H9 (cell line): ENCODE measurements at regions not wholly inside any gene's neighbourhood (a gene's known extent, or its start where the extent isn't known, plus 50 kb on each side); places are given as distances from the start of the nearest gene placed in this dataset.

Experiments used
- DNase-seq: peaks from one replicate; pipeline ENCODE4 v3.0.0-alpha.2; 2017
- H2AFZ ChIP-seq: one replicate; pipeline ENCODE4 v1.6.1; 2013; ENCODE audit warnings: mild to moderate bottlenecking, low read length, control low read depth, moderate library complexity
- H2AK5ac ChIP-seq: 2 replicates; pipeline ENCODE4 v1.6.1; 2013; ENCODE audit warnings: low read length, control low read depth, mixed read lengths; ENCODE audit not compliant: insufficient read length
- H2BK120ac ChIP-seq: one replicate; pipeline ENCODE4 v1.6.1; 2013; ENCODE audit warnings: low read depth, mild to moderate bottlenecking, low read length, control low read depth, inconsistent platforms; ENCODE audit not compliant: poor library complexity, severe bottlenecking
- H2BK12ac ChIP-seq: 2 replicates; pipeline ENCODE4 v1.6.1; 2013; ENCODE audit warnings: low read length, control low read depth, mixed read lengths, low read depth; ENCODE audit not compliant: insufficient read length
- H2BK15ac ChIP-seq: 2 replicates; pipeline ENCODE4 v1.6.1; 2013; ENCODE audit warnings: low read depth, low read length, control low read depth
- H2BK20ac ChIP-seq: one replicate; pipeline ENCODE4 v1.6.1; 2013; ENCODE audit warnings: low read depth, mild to moderate bottlenecking, low read length, control low read depth, inconsistent platforms; ENCODE audit not compliant: poor library complexity, severe bottlenecking
- H2BK5ac ChIP-seq: 2 replicates; pipeline ENCODE4 v1.6.1; 2013; ENCODE audit warnings: low read length, control low read depth, mixed read lengths; ENCODE audit not compliant: insufficient read length
- H3K14ac ChIP-seq: 2 replicates; pipeline ENCODE4 v1.6.1; 2013; ENCODE audit warnings: low read length, control low read depth; ENCODE audit not compliant: insufficient read depth
- H3K18ac ChIP-seq: 2 replicates; pipeline ENCODE4 v1.6.1; 2013; ENCODE audit warnings: low read depth, mild to moderate bottlenecking, mixed read lengths, low read length, control low read depth; ENCODE audit not compliant: insufficient read length
- H3K23ac ChIP-seq: 2 replicates; pipeline ENCODE4 v1.6.1; 2013; ENCODE audit warnings: low read length, control low read depth, mixed read lengths, low read depth; ENCODE audit not compliant: insufficient read length
- H3K23me2 ChIP-seq: 2 replicates; pipeline ENCODE4 v1.6.1; 2013; ENCODE audit warnings: low read depth, mild to moderate bottlenecking, mixed read lengths, low read length, control low read depth; ENCODE audit not compliant: insufficient read length, poor library complexity, severe bottlenecking
- H3K27ac ChIP-seq: 2 replicates; pipeline ENCODE4 v1.5.1; 2013; ENCODE audit warnings: low read length, control low read depth, mixed read lengths, low read depth; ENCODE audit not compliant: insufficient read length
- H3K27me3 ChIP-seq: 2 replicates; pipeline ENCODE4 v1.6.1; 2013; ENCODE audit warnings: low read length, control low read depth, inconsistent platforms; ENCODE audit not compliant: insufficient read depth
- H3K4ac ChIP-seq: 2 replicates; pipeline ENCODE4 v1.6.1; 2013; ENCODE audit warnings: low read depth, mild to moderate bottlenecking, control low read depth, inconsistent platforms, low read length, moderate library complexity
- H3K4me1 ChIP-seq: 2 replicates; pipeline ENCODE4 v1.6.1; 2013; ENCODE audit warnings: low read length, control low read depth, inconsistent platforms; ENCODE audit not compliant: insufficient read depth
- H3K4me2 ChIP-seq: 2 replicates; pipeline ENCODE4 v1.6.1; 2013; ENCODE audit warnings: low read length, control low read depth, mixed read lengths; ENCODE audit not compliant: insufficient read length, insufficient read depth
- H3K56ac ChIP-seq: 2 replicates; pipeline ENCODE4 v1.6.1; 2013; ENCODE audit warnings: low read depth, mild to moderate bottlenecking, mixed read lengths, low read length, control low read depth; ENCODE audit not compliant: insufficient read length
- H3K79me1 ChIP-seq: 2 replicates; pipeline ENCODE4 v1.6.1; 2013; ENCODE audit warnings: low read depth, mild to moderate bottlenecking, moderate library complexity, low read length, control low read depth, inconsistent platforms; ENCODE audit not compliant: insufficient read depth, poor library complexity, severe bottlenecking
- H3K79me2 ChIP-seq: 2 replicates; pipeline ENCODE4 v1.6.1; 2013; ENCODE audit warnings: low read length, control low read depth, inconsistent platforms; ENCODE audit not compliant: insufficient read depth
- H3K9ac ChIP-seq: 2 replicates; pipeline ENCODE4 v1.6.1; 2013; ENCODE audit warnings: low read length, control low read depth, mixed read lengths; ENCODE audit not compliant: insufficient read length; ENCODE audit errors: extremely low read depth
- H3K9me3 ChIP-seq: one replicate; pipeline ENCODE4 v1.6.1; 2013; ENCODE audit warnings: low read depth, low read length, inconsistent platforms; ENCODE audit not compliant: control insufficient read depth
- H3T11ph ChIP-seq: one replicate; pipeline ENCODE4 v1.6.1; 2013; ENCODE audit warnings: mild to moderate bottlenecking, low read length, control low read depth, inconsistent platforms
- H4K20me1 ChIP-seq: one replicate; pipeline ENCODE4 v1.6.1; 2013; ENCODE audit not compliant: control insufficient read depth, insufficient read length, insufficient read depth
- H4K5ac ChIP-seq: 2 replicates; pipeline ENCODE4 v1.6.1; 2013; ENCODE audit warnings: low read depth, mild to moderate bottlenecking, mixed read lengths, low read length, control low read depth; ENCODE audit not compliant: insufficient read length
- H4K8ac ChIP-seq: replicated peaks from 2 replicates; pipeline ENCODE4 v1.6.1; 2013; ENCODE audit warnings: low read length, control low read depth, mixed read lengths, low read depth; ENCODE audit not compliant: insufficient read length
- H4K91ac ChIP-seq: 2 replicates; pipeline ENCODE4 v1.6.1; 2013; ENCODE audit warnings: low read depth, mild to moderate bottlenecking, moderate library complexity, mixed read lengths, low read length, control low read depth; ENCODE audit not compliant: insufficient read length
- H3K27ac Mint-ChIP-seq, 3 experiments: 2 replicates in 2 of 3; 3 replicates in 1 of 3; pipeline ENCODE4 v1.8.0; 2020 to 2021; ENCODE audit warnings: mixed read lengths in 3 of 3, mild to moderate bottlenecking in 1 of 3, moderate library complexity in 1 of 3
- H3K27me3 Mint-ChIP-seq: 2 replicates; pipeline ENCODE4 v1.8.0; 2021; ENCODE audit warnings: low read depth, mild to moderate bottlenecking, moderate library complexity, mixed read lengths
- H3K36me3 Mint-ChIP-seq, 3 experiments: 2 replicates in 2 of 3; 3 replicates in 1 of 3; pipeline ENCODE4 v1.8.0; 2020 to 2021; ENCODE audit warnings: low read depth in 3 of 3, mixed read lengths in 3 of 3; ENCODE audit not compliant: insufficient read depth in 1 of 3
- H3K4me1 Mint-ChIP-seq, 2 experiments: 2 replicates each; pipeline ENCODE4 v1.8.0; 2020; ENCODE audit warnings: mixed read lengths in 2 of 2
- H3K4me3 Mint-ChIP-seq, 2 experiments: 2 replicates in 1 of 2; 3 replicates in 1 of 2; pipeline ENCODE4 v1.8.0; 2020 to 2021; ENCODE audit warnings: mild to moderate bottlenecking in 2 of 2, mixed read lengths in 2 of 2, moderate library complexity in 1 of 2
- H3K9me3 Mint-ChIP-seq, 2 experiments: 2 replicates in 1 of 2; 3 replicates in 1 of 2; pipeline ENCODE4 v1.8.0; 2020; ENCODE audit warnings: mild to moderate bottlenecking in 2 of 2, mixed read lengths in 2 of 2, moderate library complexity in 1 of 2
- CTCF ChIP-seq: fragments of 200-600 bp; sonication (generic); conservative IDR thresholded peaks from 3 replicates; pipeline ENCODE4 v1.8.0; 2021; ENCODE audit warnings: antibody characterized with exemption, mild to moderate bottlenecking
- whole genome bisulfite sequencing: extraction: QIAGEN DNeasy Blood & Tissue Kit; methylation state at CpG from one replicate; pipeline ENCODE4 v1.1.7; 2013; ENCODE audit warnings: missing lambda C conversion rate, low lambda C conversion rate, mixed read lengths; ENCODE audit not compliant: insufficient read length; ENCODE audit errors: extremely low coverage; 5-methylcytosine and 5-hydroxymethylcytosine counted together

- Histone ChIP-seq H3K56ac (no peak overlapping the region), H3K9ac (no peak overlapping the region), H2BK12ac (no peak overlapping the region), H2AFZ (no peak overlapping the region), H2BK5ac (no peak overlapping the region), H2AK5ac (no peak overlapping the region), H3K4me2 (no peak overlapping the region), H4K5ac (no peak overlapping the region), H3K4ac (no peak overlapping the region), H3K9me3 (no peaks in the 10 kb centered on the region), H2BK15ac (no peak overlapping the region), H3K79me2 (no peaks in the 10 kb centered on the region), H3K23ac (no peak overlapping the region), H4K20me1 (no peaks in the 10 kb centered on the region), H3K18ac (no peak overlapping the region), H3K27me3 (no peaks in the 10 kb centered on the region), H3K27ac (no peak overlapping the region), H3K23me2 (peaks cover 3% of the 10 kb centered on the region), H3K14ac (no peak overlapping the region), H3K79me1 (no peaks in the 10 kb centered on the region), H4K8ac (no peak overlapping the region), H4K91ac (no peak overlapping the region), H3K4me1 (peaks cover 10% of the 10 kb centered on the region; the same call in 1 of the 2 replicates), H2BK120ac (no peak overlapping the region), H3T11ph (no peak overlapping the region), H2BK20ac (no peak overlapping the region)
- H3K4me1 Mint-ChIP-seq = peaks cover 46 to 50% of the 10 kb centered on the region in 2 experiments
- TF ChIP-seq CTCF = no peak
- no CpG with 5 or more reads among the region's 4 CpGs for WGBS
- no peak overlapping the region for H3K27ac Mint-ChIP-seq
- no peak for DNase-seq
- H3K4me3 Mint-ChIP-seq = no peak overlapping the region
- H3K27me3 Mint-ChIP-seq = peaks cover 71% of the 10 kb centered on the region
- H3K9me3 Mint-ChIP-seq = no peaks in the 10 kb centered on the region
- no peaks in the 10 kb centered on the region for H3K36me3 Mint-ChIP-seq
Observed at GRCh38 chr15:77742570-77742969, 109.9 kb upstream of the LINGO1 start.
